ENCODE measurements at regions not wholly inside any gene's neighbourhood (a gene's known extent, or its start where the extent isn't known, plus 50 kb on each side); places are given as distances from the start of the nearest gene placed in this dataset.

GRCh38 chr13:86038490-86038889, 239.3 kb upstream of the SLITRK6 start:
- H3K27ac ChIP-seq (ENCODE audit: low read depth in 1 of 2, low read length in 2 of 2), result no peak overlapping the region
- Mint-ChIP-seq H3K27ac (no peak overlapping the region), H3K4me1 (no peaks in the 10 kb centered on the region), H3K4me3 (no peak overlapping the region), H3K9me3 (peaks cover 0 to 14% (median 2%) of the 10 kb centered on the region in 7 donors), H3K36me3 (no peaks in the 10 kb centered on the region), H3K27me3 (ENCODE audit: low read depth in 3 of 3) (no peaks in the 10 kb centered on the region)
- no peak for TF ChIP-seq CTCF (IDR thresholded peaks at IDR 0.05)
- no CpG with 5 or more reads among the region's 3 CpGs for WGBS (ENCODE audit: insufficient coverage)
- no peak overlapping the region for H3K4me3 ChIP-seq (replicated peaks in 1 of 3; ENCODE audit: low read depth in 2 of 3, low read length in 3 of 3)
- no peaks in the 10 kb centered on the region for H4K20me1 ChIP-seq (ENCODE audit: insufficient read depth, low read length)
- H3K4me1 ChIP-seq (ENCODE audit: control insufficient read depth in 1 of 2, insufficient read depth in 2 of 2, low read length in 2 of 2), result no peaks in the 10 kb centered on the region
- no peak overlapping the region for H3K9ac ChIP-seq (ENCODE audit: insufficient read depth, low read length, poor library complexity, severe bottlenecking)
- no peaks in the 10 kb centered on the region for H3K79me2 ChIP-seq (ENCODE audit: insufficient read depth, low read length)
- H2AFZ ChIP-seq (ENCODE audit: insufficient read depth, low read depth, low read length, poor library complexity, severe bottlenecking), result no peak overlapping the region
- no peak overlapping the region for H3K4me2 ChIP-seq (replicated peaks; ENCODE audit: extremely low read depth, low read length, poor library complexity, severe bottlenecking)
- intact Hi-C loops (cut with micrococcal nuclease), result no loop called here
- no peaks in the 10 kb centered on the region for H3K36me3 ChIP-seq (replicated peaks in 1 of 2; ENCODE audit: control insufficient read depth in 1 of 2, insufficient read depth in 2 of 2, low read length in 2 of 2)
- no peaks in the 10 kb centered on the region for H3K27me3 ChIP-seq (ENCODE audit: control insufficient read depth in 2 of 2, insufficient read depth in 2 of 2, low read length in 2 of 2)
- H3K9me3 ChIP-seq (replicated peaks in 1 of 2; ENCODE audit: control insufficient read depth in 1 of 2, insufficient read depth in 1 of 2, low read length in 2 of 2), result peaks cover 5 to 6% of the 10 kb centered on the region in 2 donors
- DNase-seq, result no peak

- WGBS (ENCODE audit: insufficient coverage), result 75% methylated on average over 2 of the region's 3 CpGs
- H3K4me2 ChIP-seq (replicated peaks; ENCODE audit: extremely low read depth, low read length, poor library complexity, severe bottlenecking), result no peak overlapping the region
- H3K4me1 ChIP-seq (ENCODE audit: control insufficient read depth in 1 of 2, insufficient read depth in 2 of 2, low read length in 2 of 2), result no peaks in the 10 kb centered on the region
- H3K4me3 ChIP-seq (replicated peaks in 1 of 3; ENCODE audit: low read depth in 2 of 3, low read length in 3 of 3), result no peak overlapping the region
- H3K27me3 Mint-ChIP-seq (ENCODE audit: low read depth in 3 of 3), result no peaks in the 10 kb centered on the region
- H3K79me2 ChIP-seq (ENCODE audit: insufficient read depth, low read length), result no peaks in the 10 kb centered on the region
- DNase-seq, result no peak
- H3K27ac Mint-ChIP-seq, result no peak overlapping the region
- no peaks in the 10 kb centered on the region for H3K4me1 Mint-ChIP-seq
- no peak for TF ChIP-seq CTCF (IDR thresholded peaks at IDR 0.05)
- no peak overlapping the region for H3K27ac ChIP-seq (ENCODE audit: low read depth in 1 of 2, low read length in 2 of 2)
- H2AFZ ChIP-seq (ENCODE audit: insufficient read depth, low read depth, low read length, poor library complexity, severe bottlenecking), result no peak overlapping the region
- intact Hi-C loops (cut with micrococcal nuclease), result no loop called here
- H3K9me3 ChIP-seq (replicated peaks in 1 of 2; ENCODE audit: control insufficient read depth in 1 of 2, insufficient read depth in 1 of 2, low read length in 2 of 2), result peaks cover 0 to 3% of the 10 kb centered on the region in 2 donors
- no peaks in the 10 kb centered on the region for H3K36me3 ChIP-seq (replicated peaks in 1 of 2; ENCODE audit: control insufficient read depth in 1 of 2, insufficient read depth in 2 of 2, low read length in 2 of 2)
- no peaks in the 10 kb centered on the region for H4K20me1 ChIP-seq (ENCODE audit: insufficient read depth, low read length)
- no peaks in the 10 kb centered on the region for H3K27me3 ChIP-seq (ENCODE audit: control insufficient read depth in 2 of 2, insufficient read depth in 2 of 2, low read length in 2 of 2)
- H3K9ac ChIP-seq (ENCODE audit: insufficient read depth, low read length, poor library complexity, severe bottlenecking), result no peak overlapping the region
- H3K4me3 Mint-ChIP-seq, result no peak overlapping the region
- H3K9me3 Mint-ChIP-seq, result peaks cover 0 to 4% (median 0%) of the 10 kb centered on the region in 7 donors
- no peaks in the 10 kb centered on the region for H3K36me3 Mint-ChIP-seq
Observed at GRCh38 chr13:86020351-86021002, 221.3 kb upstream of the SLITRK6 start.

Measured in CD14-positive monocyte (primary cell).